Stimulated activated CD8-positive, alpha-beta memory T cell treated with anti-CD3 and anti-CD28 coated beads, Interleukin-15, amount 100 ng/mL, for 4 hours (primary cell): ENCODE measurements at regions not wholly inside any gene's neighbourhood (a gene's known extent, or its start where the extent isn't known, plus 50 kb on each side); places are given as distances from the start of the nearest gene placed in this dataset.

Experiments
- DNase-seq, 2 donors: peaks; one replicate each; pipeline ENCODE4 v3.0.0-alpha.2; 2020; ENCODE audit warnings: low read depth in 2 of 2

DNA sequence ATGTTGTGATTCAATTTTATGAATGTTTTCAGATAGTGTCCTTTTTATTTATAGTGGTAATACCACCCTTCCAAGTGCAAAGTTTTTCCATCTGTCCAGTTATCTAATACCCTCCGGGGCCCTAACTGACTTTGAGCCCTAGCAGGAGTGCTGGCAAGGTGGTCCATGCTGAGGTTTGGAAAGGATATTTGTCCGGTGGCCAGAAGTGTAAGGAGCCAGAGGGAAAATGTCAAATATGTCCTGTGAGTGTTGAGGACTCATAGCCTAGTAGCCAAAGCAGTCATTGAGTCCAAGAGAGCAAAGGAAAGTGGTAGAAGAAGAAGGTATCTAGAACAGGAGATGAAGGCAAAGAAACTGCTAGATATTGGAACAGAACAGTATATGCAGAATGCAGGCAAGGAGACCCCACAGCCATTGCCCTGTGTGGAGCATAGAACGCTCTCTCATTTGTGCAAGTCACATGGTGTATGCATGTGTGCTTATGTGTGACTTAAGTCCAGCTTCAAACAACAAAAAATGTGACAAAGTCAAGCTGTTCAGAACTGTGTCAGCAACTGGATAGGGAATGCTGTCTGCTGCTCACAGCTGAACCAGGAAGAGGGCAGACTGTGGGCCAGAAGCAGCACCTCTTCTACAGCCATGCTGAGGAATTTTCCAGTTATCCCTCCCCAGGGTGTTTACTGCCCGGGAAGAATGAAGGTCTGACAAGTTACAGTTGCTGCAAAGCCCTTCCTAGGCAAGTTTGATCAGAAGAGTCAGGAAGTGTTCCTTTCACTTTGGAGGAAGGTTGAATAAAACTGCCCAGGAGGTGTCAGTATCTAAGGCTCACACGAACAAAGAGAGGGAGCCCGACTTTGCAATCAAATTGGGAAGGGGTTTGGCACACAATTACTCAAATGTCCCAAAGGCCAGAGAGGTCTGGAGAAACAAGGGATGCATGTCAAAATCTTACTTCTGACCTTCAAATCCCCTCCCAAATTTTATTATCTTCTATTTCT, 463.3 kb upstream of the DMAC1 start:
- no peak for DNase-seq

DNA sequence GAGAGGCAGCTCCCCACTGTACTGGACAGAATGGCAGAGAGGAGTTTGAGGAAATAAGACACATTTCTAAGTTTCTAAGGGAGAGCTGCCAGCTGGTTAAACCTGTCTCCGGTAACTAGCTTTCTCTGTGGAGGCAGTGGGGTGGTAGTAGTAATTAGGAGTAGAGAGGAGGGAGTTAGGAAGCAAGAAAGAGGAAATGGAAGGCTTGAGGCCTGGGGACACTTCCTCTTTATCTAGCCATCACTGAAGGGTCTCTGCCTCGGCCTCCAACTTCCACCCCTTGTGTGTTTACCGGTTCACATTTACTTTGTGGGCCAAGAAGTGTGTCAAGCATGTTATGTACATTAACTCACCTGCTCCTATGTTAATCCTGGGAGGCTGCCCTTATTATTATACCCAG, 462.2 kb upstream of the DMAC1 start:
- no peak for DNase-seq

DNA sequence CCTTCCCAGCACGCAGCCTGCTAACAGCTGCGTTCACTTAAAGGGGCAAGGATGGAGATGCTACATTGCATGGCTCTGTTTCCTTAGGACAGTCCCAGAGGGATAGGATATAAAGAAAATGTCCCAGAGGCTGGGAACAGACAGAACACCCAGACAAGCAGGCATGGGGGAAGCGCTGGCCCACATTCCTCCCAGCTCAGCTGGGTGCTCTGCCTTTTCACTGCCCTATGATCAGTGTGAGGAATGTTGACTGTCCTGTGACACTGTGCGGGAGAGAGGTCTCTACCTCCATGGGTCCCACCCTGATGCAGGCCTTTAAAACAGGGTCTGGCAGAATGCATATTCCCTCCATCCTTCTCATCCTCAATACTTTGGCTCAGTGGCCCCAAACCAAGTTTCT, 459.4 kb upstream of the DMAC1 start:
- no peak for DNase-seq

DNA sequence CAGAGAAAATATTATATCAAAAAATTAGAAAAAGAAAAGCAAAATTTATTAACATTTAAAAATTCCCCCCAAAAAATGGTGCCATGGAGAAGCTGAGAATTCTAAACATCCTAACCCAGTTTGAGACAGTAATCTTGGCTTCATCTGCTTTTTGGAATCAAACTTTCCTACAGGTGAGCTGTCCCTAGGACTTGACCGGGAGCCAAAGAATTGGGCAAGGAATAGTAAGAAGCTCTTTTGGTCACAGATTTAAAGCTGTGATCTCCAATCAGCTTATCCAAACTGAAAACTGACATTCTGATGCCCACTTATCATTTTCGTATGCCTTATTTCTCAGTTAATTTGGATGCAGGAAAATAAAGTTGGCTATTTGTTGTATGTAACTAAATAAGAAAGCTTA, 457.3 kb upstream of the DMAC1 start:
- DNase-seq: no peak

- no peak for DNase-seq
Observed at GRCh38 chr9:8255850-8256249, 456.3 kb upstream of the DMAC1 start.

DNA sequence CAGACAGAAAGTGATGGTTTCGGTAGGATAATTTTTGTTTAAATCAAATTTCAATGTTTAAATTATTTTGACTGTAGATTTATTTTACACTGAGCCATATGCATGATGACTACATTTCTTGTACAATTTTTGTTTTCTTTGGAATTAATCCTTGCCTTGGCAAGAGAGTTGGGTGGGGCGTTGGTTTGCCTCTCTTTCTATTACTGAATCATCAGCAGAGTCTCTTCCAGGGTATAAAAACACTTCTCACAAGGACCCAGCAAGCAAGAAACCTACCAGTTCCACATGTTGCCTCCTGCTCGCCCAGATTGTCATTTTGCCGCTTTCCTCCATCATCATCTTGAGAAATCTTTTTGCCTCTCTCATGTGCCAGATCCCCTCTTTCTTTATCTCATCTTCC, 455.0 kb upstream of the DMAC1 start:
- no peak for DNase-seq

DNA sequence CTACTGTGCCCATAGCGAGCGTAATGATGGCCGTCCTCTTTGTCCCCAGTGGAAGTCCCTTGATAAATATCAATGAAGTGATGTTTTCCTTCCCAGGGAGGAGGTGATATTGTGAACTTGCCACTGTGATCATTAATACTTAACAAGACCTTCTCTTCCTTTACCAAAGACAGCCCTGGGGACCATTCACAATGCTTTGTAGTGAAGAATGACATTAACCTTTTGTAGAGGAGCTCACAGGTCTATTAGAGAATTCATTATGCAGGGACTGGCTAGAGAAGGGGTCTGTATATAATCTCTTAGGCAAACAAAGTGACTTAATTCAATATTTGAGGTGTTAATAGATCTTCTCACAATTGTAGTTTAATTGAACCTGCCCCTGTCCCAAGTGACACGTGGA, 452.9 kb upstream of the DMAC1 start:
- DNase-seq: no peak

DNA sequence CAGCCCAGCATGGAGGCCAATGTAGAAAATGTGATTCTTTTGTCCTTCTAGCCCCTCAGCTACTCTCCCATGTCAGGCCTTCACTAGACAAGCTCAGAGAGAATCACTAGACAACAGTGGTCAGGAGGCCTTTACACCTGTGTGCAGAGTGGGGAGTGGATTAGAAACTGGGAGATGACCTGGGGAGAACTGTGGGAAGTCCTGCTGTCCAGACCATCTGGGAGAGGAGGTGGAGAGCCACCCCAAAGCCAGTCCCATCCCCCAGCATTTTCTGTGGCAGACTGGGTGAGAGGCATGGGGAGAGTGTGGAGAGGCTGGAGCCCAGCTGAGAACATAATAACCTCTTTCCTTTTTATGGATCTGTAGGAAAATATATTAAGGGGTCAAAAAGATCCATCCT, 452.0 kb upstream of the DMAC1 start:
- DNase-seq: no peak

- no peak for DNase-seq
Observed at GRCh38 chr9:8244505-8245092, 445.0 kb upstream of the DMAC1 start.

GRCh38 chr9:8241201-8241600, 441.6 kb upstream of the DMAC1 start:
- no peak for DNase-seq

DNA sequence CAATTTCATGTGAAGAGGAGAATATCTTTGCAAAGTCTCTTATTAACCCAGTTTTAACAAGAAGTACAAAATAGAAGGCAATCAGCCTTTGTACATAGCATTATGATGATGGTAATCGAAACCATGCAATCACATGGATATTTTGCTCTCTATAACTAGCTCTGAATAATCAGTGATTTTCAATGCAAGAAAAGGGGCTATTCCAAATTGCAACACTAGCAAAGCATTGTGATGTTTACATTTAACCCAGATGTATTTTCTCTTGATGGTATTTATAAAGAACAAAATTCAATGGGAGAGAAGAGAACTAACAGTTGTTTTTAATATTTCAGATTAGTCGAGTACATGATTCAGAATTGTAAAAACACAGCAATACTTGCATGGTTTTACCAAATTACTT, 437.5 kb upstream of the DMAC1 start:
- no peak for DNase-seq

DNA sequence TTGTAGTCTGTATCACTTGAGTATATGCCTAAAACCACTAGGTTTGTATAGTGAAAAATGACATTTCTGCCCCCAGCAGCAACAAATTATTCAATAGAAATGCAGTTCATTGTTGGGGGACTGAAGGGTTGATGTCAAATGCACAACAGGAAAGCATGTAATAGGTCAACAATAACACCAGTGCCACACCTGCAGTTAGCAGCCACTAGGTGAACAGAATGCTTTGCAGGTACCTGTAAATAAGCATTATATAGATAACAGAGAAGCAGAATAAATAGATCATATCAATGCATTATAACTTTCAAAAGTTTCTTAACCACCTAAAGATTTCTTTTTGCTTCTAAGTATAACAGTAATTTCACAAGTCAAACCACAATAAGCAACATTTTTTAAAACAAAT, 435.9 kb upstream of the DMAC1 start:
- DNase-seq: no peak

DNA sequence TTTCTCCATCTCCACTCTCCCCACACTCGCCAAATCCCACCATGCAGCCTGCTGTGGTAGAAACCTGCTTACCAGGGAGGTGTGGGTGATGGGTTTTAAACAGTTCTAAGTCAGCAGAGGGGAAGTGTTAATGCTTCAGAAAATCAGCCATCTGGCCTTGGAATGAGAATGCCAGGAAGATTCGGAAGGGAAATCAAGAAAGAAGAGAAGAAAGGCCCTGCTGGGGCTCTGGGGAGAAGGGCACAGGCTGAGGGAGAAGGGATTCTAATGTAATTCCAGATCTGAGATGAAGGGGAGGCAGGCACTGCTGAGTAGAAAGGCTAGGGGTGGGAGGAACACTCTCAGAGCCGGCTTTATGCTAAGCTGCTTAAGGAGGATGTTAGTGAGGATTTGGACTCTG, 434.7 kb upstream of the DMAC1 start:
- DNase-seq: no peak

- DNase-seq: no peak
Observed at GRCh38 chr9:8232726-8233125, 433.1 kb upstream of the DMAC1 start.

DNA sequence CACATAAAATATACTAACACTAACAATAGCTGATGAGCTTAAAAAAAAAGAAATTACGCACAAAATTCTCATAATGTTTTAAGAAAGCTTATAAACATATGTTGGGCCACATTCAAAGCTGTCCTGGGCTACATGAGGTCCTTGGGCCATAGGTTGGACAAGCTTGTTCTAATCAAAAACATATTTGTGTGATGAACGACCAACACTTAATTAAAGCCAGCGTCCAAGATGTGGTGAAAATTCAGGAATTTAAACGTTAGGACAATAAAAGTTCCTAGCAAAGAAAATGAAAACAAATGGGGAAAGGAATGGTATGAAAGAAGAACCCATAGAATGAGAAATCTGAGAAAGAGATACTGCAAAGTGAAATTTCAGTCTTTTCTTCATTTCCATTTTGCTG, 429.6 kb upstream of the DMAC1 start:
- no peak for DNase-seq

GRCh38 chr9:8224381-8224801, 424.8 kb upstream of the DMAC1 start:
- DNase-seq: no peak

- DNase-seq: no peak
Observed at GRCh38 chr9:8223861-8224260, 424.3 kb upstream of the DMAC1 start.

DNA sequence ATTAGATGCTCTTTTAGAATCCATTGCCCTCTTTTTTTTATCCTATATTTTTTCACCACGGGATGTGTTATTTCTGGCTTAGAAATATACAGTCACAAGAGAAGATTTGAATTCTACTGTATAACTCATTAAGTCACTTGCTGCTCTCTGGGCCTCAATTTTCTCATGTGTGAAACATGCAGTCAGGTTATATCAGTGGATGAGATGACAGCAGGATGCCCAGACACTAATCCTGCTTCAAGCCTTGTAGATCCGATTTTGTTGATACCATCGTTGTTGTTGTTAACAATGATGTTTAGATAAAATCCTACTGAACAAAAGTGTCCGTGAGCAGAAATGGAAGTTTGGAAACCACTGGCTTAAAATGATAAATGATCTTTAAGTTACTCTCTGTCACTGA, 421.9 kb upstream of the DMAC1 start:
- no peak for DNase-seq

GRCh38 chr9:8208465-8208864, 408.9 kb upstream of the DMAC1 start:
- no peak for DNase-seq

DNA sequence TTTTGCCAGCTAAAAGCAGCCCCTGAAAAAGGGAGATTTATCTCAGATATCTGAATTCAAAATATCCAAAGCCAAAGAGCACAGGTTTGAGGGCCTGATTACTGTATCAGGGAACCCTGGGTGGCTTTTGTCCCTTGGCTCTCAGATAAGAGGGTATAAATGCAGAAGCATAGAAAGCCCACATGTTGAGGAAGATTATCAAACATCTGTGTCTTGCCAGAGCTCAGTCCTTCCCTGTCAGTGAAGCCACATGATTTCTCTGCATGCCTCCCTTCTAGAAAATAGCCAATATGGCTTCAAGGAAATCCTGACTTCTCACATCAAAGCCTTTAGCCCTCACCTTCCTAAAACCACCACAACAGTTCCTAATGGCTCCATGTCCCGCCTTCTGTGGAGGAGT, 408.0 kb upstream of the DMAC1 start:
- no peak for DNase-seq

- no peak for DNase-seq
Observed at GRCh38 chr9:8206720-8207119, 407.1 kb upstream of the DMAC1 start.

- no peak for DNase-seq
Observed at GRCh38 chr9:8205576-8205975, 406.0 kb upstream of the DMAC1 start.

DNA sequence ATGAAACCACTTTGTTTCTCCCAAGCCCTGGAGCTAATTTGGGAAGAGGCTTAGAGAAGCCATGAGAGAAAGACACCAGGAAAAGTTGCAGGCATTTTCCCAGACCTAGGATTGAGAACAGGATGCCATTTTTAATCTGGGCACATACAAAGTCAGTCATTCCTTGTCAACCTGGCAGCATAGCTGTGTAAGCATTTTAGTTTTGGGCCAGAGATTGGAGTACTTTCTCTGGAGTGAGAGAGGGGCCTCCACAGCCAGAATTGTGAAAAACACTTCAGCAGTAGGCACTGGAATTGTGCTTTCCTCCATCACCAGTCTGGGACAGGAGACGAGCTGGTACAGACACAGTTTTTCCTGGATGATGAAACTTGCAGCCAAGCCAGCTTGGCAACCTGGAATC, 390.3 kb upstream of the DMAC1 start:
- DNase-seq: no peak
